ENCODE measurements at regions not wholly inside any gene's neighbourhood (a gene's known extent, or its start where the extent isn't known, plus 50 kb on each side); places are given as distances from the start of the nearest gene placed in this dataset.

DNA sequence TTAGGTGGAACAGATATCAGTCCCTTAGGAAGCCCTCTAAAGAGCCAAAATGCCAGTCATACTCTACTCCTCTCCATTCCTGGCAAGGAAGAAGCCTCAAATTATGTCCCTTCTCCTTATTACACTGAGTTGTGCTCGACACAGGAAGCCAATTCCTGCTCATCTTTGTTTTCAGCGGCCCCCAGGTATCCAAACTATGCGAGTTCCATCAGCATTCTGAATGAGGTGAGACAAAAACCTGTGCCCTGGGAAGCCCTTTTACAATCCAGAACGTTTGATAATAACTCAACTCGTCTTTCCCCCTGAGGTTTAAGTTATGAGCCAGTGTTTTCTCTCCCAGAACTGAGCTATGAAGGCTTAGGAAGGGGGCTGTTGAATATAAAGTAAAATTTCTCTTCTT, 580.5 kb downstream of the NXPH1 start:
- TF ChIP-seq GATA3 (IDR thresholded peaks at IDR 0.05; ENCODE audit: low read depth, low read length) (no peak), GATA2 (IDR thresholded peaks at IDR 0.05; ENCODE audit: low read depth, low read length) (no peak)
